ENCODE measurements at regions not wholly inside any gene's neighbourhood (a gene's known extent, or its start where the extent isn't known, plus 50 kb on each side); places are given as distances from the start of the nearest gene placed in this dataset.

DNA sequence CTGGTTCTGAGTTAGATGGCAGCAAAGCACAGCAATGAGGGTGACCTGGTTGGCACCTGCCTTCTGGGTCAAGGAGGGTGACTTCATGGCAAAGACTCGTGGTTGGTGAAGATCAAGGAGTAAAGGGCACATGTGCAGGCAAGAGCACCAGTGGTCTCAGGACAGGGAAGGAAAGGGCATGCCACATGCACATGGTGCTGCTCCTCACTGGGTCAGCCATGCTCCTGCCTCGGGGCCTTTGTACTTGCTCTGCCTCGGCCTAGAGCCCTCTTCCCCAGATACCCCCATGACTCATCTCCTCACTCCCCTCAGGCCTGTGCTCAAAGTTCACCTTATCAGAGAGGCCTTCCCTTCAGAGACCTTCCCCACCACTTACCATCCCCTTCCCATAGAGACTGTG is 106.7 kb upstream of the KDM7A start:
- TF ChIP-seq, protein P1, sequence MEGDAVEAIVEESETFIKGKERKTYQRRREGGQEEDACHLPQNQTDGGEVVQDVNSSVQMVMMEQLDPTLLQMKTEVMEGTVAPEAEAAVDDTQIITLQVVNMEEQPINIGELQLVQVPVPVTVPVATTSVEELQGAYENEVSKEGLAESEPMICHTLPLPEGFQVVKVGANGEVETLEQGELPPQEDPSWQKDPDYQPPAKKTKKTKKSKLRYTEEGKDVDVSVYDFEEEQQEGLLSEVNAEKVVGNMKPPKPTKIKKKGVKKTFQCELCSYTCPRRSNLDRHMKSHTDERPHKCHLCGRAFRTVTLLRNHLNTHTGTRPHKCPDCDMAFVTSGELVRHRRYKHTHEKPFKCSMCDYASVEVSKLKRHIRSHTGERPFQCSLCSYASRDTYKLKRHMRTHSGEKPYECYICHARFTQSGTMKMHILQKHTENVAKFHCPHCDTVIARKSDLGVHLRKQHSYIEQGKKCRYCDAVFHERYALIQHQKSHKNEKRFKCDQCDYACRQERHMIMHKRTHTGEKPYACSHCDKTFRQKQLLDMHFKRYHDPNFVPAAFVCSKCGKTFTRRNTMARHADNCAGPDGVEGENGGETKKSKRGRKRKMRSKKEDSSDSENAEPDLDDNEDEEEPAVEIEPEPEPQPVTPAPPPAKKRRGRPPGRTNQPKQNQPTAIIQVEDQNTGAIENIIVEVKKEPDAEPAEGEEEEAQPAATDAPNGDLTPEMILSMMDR (IDR thresholded peaks at IDR 0.05; ENCODE audit: insufficient read depth, low read depth, low read length) = no peak
- no peak for TF ChIP-seq EZH2 (IDR thresholded peaks at IDR 0.05; ENCODE audit: insufficient read depth, low read length)

Data from astrocyte (in vitro differentiated cells and primary cell).